Activated CD8-positive, alpha-beta memory T cell treated with anti-CD3 and anti-CD28 coated beads for 36 hours (primary cell): ENCODE measurements at regions not wholly inside any gene's neighbourhood (a gene's known extent, or its start where the extent isn't known, plus 50 kb on each side); places are given as distances from the start of the nearest gene placed in this dataset.

ENCODE experiments used
- CTCF ChIA-PET: fragments of 350-600 bp; sonication (Branson Sonifier 250); formaldehyde crosslinking; loops from one replicate; lab custom pipeline; 2021; ENCODE audit warnings: antibody characterized with exemption; lab: Charles Lee
- POLR2A ChIA-PET: fragments of 350-600 bp; sonication (Branson Sonifier 250); formaldehyde crosslinking; loops from one replicate; lab custom pipeline; 2021; ENCODE audit warnings: antibody characterized with exemption; lab: Charles Lee

GRCh38 chr5:89437450-89438435 lies 554.8 kb upstream of the MEF2C start:
- ChIA-PET POLR2A (no interaction called here), CTCF (no interaction called here)

- ChIA-PET CTCF (no interaction called here), POLR2A (no interaction called here)
Measured at GRCh38 chr5:89436464-89436863, 553.5 kb upstream of the MEF2C start.

- ChIA-PET POLR2A (no interaction called here), CTCF (no interaction called here)
Measured at GRCh38 chr5:89435347-89435746, 552.4 kb upstream of the MEF2C start.

GRCh38 chr5:89428624-89429023 lies 545.6 kb upstream of the MEF2C start:
- ChIA-PET CTCF (no interaction called here), POLR2A (no interaction called here)

- ChIA-PET POLR2A (no interaction called here), CTCF (no interaction called here)
Measured at GRCh38 chr5:89425062-89425461, 542.1 kb upstream of the MEF2C start.

GRCh38 chr5:89421035-89421434 lies 538.1 kb upstream of the MEF2C start:
- POLR2A ChIA-PET, result no interaction called here
- CTCF ChIA-PET, result no interaction called here

- ChIA-PET POLR2A (no interaction called here), CTCF (no interaction called here)
Measured at GRCh38 chr5:89418407-89419085, 535.6 kb upstream of the MEF2C start.

GRCh38 chr5:89417990-89418389 lies 535.0 kb upstream of the MEF2C start:
- POLR2A ChIA-PET, result no interaction called here
- CTCF ChIA-PET, result no interaction called here

- CTCF ChIA-PET, result no interaction called here
- POLR2A ChIA-PET, result no interaction called here
Measured at GRCh38 chr5:89417515-89417914, 534.5 kb upstream of the MEF2C start.

GRCh38 chr5:89411891-89412290 lies 528.9 kb upstream of the MEF2C start:
- ChIA-PET POLR2A (no interaction called here), CTCF (no interaction called here)

GRCh38 chr5:89407054-89407453 lies 524.1 kb upstream of the MEF2C start:
- ChIA-PET CTCF (no interaction called here), POLR2A (no interaction called here)

GRCh38 chr5:89401659-89402058 lies 518.7 kb upstream of the MEF2C start:
- ChIA-PET CTCF (no interaction called here), POLR2A (no interaction called here)

GRCh38 chr5:89401012-89401411 lies 518.0 kb upstream of the MEF2C start:
- ChIA-PET POLR2A (no interaction called here), CTCF (no interaction called here)

GRCh38 chr5:89399548-89399947 lies 516.6 kb upstream of the MEF2C start:
- POLR2A ChIA-PET, result no interaction called here
- CTCF ChIA-PET, result no interaction called here

- POLR2A ChIA-PET, result no interaction called here
- CTCF ChIA-PET, result no interaction called here
Measured at GRCh38 chr5:89397096-89397495, 514.1 kb upstream of the MEF2C start.

- ChIA-PET CTCF (no interaction called here), POLR2A (no interaction called here)
Measured at GRCh38 chr5:89396278-89396954, 513.4 kb upstream of the MEF2C start.

- CTCF ChIA-PET, result no interaction called here
- POLR2A ChIA-PET, result no interaction called here
Measured at GRCh38 chr5:89395111-89395510, 512.1 kb upstream of the MEF2C start.

- CTCF ChIA-PET, result no interaction called here
- POLR2A ChIA-PET, result no interaction called here
Measured at GRCh38 chr5:89388872-89389271, 505.9 kb upstream of the MEF2C start.

- CTCF ChIA-PET, result no interaction called here
- POLR2A ChIA-PET, result no interaction called here
Measured at GRCh38 chr5:89384391-89384790, 501.4 kb upstream of the MEF2C start.

GRCh38 chr5:89380635-89381034 lies 497.7 kb upstream of the MEF2C start:
- ChIA-PET POLR2A (no interaction called here), CTCF (no interaction called here)
